ENCODE measurements at regions not wholly inside any gene's neighbourhood (a gene's known extent, or its start where the extent isn't known, plus 50 kb on each side); places are given as distances from the start of the nearest gene placed in this dataset.
"Not testable (repeated sequence)": the region's sequence is repeated elsewhere in the genome, so short reads cannot be mapped to it uniquely, and the experiment has no call there.

DNA sequence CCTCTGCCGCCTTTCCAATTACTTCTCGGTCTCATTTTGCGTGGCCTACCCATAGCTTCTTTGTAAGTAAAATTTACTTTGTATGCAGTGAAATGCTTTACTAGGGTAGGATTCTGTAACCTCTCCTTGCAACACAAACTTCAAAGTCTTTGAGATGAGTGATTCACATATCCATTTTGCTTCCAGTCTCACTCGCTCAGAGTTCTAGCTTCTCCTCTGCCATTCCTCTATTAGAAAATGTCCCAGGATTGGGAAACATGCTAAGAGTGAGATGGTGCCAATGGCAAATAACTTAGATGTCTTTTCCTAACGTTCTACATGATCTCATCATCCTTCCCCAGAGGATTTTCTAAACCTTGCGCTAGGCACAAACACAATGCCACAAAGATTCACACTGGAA, 270.5 kb upstream of the SLC30A5 start:
- no peak for DNase-seq

DNA sequence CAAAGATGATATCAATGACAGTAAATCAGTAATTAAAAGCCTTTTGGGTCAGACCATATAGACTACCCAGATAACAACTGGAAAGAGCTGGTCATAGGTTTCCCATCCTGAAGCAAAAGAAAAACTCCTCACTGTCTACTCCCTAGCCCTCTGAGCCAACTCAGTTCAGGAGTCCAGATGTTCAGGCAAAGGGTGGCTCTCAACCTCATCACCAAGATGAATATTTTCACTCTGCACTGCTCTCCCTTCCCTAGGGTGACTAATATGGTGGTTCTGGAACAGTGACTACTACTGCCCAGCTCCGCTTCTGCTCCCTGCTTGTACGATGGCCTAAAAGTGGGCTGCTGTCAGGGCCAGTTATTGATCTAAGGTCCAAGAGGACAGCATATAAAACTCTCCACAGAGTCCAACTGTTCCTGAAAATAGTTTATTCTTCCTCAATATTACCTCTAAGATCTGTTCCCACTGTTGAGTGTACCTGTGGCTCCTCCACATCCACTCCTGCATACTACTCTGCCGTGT, 263.4 kb upstream of the SLC30A5 start:
- no peak for DNase-seq

DNA sequence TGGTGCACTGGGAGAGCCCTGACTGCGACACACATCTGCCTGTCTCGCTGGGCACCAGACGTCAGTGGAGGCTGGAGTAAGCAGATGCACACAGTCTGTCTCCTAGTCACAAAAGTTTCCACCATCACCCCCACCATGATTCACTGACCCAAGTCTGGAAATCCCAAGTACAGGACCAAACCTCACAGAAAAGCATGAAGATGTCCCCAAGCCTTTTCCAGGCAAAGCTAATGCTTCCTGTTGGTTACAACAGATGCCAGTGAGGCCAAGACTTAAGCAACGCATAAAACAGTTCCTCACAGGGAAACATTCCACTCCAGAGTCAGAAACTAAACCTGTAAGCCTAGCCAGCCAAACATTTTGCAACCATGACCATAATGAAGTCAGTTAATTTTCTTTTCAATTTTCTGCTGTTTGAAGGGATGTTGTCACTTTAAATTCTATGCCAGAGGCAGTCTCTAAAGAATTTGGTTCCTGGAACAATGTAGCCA, 259.3 kb upstream of the SLC30A5 start:
- no peak for DNase-seq

DNA sequence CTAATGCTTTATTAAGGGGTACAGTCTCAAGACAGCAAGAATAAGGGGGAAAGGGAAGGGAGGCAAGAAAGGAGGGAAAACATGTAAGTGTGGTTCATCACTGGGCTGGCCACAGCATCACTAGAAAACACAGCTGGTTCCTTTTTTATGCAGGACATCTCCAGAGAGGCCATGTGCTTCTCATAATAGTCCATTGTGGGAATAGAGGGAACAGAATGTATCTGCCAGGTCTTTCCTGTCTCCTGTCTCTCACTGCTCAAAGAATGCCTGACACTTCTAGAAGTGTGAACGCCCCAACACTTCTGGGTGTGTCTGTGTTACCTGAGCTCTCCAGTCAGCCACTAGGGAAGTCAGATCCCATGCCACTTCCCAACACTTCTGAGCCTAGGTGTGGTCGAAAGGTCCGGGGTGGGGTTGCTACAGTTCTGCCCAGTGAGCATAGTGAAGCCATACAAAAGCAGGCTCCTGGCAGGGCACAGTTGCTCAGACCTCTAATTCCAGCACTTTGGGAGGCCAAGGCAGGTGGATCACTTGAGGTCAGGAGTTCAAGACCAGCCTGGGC, 255.6 kb upstream of the SLC30A5 start:
- DNase-seq: no peak

DNA sequence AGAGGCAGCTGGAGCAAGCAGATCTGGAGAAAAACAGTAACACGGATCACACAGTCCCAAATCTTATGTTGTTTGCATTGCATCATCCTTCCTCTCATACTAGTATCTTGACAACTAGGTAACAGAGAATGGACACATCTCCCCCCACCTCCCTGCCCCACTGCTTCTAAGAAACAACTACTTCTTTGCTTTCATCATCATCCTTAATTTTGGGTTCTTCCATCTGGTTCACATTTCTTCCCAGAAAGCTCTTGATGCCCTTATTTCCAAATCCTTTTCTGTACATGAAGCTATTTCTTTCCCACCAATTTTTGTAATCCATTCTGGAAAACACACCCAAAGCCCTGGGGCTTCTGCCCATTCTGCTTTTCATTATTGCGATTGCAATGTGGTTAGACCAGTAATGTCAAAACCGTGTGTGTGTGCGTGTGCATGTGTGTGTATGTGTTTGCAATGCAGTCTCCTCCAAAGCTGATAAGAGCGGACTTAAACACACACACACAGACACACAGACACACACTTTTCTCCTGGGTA, 254.7 kb upstream of the SLC30A5 start:
- no peak for DNase-seq

DNA sequence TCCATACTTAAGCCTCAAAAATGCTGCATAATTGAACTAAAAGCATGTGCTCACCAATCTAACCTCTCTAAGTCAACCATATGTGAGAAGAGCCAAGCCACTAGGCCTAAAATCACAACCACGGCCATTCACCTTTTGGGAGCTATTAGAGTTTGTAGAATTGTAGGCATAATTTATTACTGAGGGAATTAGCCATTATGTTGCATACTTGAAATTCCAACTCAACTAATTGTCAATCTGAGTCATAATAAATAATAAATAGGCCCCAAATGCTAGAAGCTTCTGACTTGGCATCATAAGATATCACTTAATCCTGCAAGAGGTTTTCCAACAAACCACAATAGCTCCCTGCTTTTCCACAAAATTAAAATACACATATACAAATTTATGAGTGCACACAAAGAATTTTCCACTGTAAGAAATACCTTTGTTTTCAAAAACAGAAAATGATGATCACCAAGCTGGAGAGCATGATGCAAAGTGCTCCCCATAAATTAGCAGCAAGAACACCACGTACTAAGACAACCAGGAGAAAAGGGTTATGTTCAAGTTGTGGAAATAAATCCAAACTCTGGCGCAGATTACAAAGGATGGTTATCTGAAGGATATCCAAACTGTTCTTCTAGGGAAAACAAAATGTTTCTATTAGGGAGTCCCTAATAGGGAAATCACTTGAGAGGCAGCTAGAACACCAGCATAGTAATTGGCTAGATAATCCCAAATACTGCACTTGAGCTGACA, 250.0 kb upstream of the SLC30A5 start:
- DNase-seq: no peak

DNA sequence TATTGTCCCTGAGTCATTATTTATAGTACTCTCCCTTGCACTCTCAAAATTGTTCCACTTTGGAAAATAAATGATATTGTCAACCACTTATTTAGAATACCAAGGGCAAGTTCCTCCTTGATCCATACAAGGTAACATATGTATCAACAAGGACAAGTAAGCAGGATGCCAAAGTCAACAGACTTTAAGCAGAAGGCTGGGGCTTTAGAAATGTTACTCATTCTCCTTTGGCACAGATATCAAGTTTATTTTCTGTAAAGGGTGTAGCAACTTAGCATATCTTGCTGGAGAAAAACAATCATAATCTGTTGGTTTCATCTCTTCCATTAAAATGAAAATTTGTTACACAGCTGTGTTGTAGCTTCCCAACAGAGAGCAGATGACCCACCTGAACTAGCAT, 248.7 kb upstream of the SLC30A5 start:
- DNase-seq: peak in 1 of 2 experiments; percentile 66

DNA sequence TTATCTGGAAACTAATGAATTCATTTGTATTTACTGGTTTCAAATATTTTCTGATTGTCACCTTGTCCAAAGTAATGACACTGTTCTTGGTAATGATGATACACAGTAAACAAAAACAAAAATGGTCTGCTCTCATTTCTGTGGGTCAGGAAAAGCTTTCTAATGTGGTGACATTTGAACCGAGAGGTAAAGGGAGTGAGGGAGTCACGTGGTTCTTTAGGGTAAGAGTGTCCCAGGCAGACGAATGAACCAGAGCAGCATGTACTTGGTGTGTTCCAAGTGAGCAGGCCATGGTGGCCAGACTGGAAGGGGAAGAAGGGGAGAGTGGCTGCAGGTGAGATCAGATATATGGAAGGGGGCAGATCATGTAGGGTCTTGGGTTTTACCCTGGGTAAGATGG, 247.0 kb upstream of the SLC30A5 start:
- DNase-seq: no peak

DNA sequence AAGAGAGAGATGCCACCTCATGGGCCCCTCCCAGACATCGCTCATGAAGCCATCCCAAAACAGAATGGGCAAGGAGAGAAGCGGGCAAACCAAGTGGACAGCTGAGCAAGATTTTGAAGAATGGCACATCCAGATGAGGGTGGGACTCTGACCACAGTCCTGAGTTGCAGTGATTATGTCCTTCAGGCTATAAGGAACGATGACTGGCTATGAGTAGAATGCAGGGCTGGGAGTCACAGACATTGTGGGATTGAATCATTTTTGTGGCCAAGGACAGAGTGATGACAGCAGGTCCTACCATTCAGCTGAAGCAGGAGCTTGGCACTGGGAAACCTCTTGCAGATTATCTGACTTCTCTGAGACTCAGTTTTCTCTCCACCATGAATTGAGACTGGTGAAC, 245.7 kb upstream of the SLC30A5 start:
- DNase-seq: no peak

DNA sequence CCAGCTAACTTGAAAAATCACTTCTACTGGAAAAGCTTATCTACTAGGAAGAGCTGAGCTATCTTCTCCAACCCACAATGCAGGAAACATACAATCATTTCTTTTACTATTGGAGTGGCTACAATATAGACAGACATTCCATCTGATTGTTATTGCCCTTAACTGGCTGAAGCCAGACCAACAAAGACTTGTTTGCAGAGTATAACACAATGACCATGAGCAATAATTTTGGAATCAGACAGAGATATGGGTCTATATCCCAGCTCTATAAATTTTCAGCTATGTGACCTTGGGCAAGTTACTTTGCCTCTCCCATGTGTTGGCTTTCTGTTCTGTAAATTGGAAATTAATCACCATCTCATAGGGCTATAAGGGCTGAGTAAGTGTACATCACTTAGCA, 244.7 kb upstream of the SLC30A5 start:
- no peak for DNase-seq

DNA sequence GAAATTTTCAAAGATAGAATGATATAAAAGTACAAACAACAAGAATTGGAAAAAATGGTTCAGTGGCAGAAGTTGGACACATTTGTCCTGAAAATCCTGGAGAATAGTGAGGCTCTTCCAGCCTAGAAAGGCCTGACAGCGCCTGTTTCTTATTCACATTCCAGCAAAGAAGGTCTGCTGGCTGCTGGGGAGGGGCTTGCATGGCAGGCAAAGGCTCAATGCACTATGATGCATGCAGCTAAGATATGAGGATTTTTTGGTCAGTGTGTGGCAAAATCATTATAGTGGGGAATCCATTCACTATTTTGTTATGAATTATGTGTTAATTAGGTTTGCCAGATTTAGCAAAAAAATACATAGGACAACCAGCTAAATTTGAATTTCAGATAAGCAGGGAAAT, 243.9 kb upstream of the SLC30A5 start:
- DNase-seq: no peak

DNA sequence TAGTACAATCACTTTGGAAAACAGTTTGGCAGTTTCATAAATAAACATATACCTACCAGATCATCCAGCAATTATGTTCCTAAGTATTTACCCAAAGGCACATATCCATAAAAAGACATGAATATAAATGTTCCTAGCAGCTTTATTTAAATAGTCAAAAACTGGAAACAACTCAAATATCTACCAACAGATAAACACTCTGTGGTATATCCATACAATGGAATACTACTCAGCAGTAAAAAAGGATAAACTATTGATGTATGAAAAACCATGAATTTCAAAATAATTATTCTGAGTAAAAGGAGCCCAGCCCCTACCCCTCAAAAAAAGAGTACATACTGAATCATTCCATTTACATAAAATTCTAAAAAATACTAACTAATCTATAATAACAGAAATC, 232.7 kb upstream of the SLC30A5 start:
- DNase-seq: no peak

DNA sequence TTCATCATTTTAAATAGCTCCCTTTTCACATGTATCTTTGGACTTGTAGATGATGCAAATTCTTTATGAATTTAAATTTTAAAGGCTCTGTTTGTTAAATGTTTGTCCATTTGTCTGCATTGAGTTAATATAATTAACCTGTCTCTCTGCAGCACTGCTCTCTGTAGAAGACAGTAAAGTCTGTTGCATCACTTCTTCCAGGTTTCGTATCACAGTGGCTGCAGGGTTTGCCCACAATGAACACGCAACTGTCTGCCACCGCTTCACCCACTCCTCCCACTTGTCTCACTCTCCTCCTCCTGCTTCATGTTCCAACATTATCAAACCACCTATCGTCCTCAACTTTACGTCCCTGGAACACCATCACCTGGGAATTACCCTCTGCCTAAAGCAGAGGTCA, 231.3 kb upstream of the SLC30A5 start:
- DNase-seq: no peak

DNA sequence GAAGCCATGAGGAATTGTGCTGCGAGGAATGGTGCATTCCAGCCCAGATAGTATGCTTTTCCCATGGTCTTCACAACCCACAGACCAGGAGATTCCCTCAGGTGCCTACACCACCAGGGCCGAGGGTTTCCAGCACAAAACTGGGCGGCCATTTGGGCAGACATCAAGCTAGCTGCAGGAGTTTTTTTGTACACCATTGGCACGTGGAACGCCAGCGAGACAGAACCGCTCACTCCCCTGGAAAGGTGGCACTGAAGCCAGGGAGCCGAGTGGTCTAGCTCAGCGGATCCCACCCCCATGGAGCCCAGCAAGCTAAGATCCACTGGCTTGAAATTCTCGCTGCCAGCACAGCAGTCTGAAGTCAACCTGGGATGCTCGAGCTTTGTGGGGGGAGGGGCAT, 228.6 kb upstream of the SLC30A5 start:
- DNase-seq: not testable (repeated sequence)

DNA sequence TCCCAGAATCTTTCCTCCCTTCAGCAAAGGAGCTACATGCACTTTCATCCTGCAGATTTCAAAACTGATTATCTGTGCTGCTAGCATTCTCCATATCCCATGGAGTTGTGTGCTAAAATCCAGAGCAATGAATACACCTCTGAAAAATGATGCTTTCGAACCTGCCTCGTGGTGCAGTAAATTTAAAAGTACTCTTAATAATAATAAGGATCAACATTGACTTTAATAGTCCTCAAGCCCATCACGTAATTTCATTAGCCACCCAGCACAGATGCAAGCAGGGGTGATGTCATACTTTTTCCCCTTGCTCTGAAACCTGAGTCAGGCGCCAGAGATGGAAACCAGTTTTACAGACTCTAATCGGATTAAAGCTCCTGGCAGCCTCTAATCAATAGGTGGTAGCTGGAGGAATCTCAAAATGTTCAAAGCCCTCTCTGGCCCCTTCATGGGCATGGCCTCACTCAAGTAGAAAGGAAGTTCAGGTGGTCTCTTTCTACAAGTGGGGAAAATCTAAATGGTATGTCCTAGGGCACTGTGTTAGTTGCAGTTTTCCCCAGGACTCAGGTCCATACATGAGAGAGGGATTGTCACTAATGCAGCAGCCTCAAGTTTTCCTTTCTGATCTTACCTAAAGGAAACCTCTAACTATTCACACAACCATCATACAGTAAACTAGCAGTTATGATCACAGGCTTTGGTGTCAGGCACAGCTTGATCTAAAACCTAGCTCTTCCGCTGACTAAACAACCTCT, 221.6 kb upstream of the SLC30A5 start:
- DNase-seq: no peak

DNA sequence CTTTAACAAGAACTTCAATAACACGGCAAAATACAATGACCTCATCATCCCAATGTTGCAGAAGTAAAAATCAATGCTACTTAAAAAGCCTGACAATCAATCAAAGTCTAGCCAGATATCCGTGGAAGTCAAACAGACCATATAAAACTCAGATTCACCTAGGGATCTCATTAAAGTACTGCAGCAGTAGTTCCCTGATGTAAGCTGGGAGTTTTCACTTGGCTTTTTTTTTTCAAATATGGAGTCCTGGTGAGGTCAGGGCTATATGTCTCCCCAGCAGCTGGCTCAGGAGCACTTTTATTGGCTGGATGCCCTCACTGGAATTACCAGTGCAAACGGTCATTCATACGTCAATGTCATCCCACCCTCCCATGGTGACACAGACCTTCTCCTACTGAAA, 220.6 kb upstream of the SLC30A5 start:
- DNase-seq: peak in 1 of 2 experiments; percentile 11

DNA sequence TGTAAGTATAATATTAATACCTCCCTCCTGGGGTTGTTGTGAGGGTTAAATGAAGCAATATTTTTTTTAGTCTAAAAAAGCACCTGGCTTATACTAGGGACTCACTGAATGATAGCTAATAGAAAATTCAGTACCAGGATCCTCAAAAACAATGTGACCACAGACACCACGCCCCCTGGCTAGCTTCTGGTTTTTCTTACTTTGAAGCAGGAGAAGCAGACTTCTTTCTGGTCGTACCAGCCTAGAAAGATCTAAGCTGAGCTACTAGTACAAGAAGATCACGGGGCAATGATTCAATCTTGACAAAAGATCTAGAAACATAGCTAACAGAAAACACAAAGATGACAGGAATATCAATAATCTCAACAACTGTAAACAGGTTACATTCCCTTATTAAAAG, 218.5 kb upstream of the SLC30A5 start:
- no peak for DNase-seq

DNA sequence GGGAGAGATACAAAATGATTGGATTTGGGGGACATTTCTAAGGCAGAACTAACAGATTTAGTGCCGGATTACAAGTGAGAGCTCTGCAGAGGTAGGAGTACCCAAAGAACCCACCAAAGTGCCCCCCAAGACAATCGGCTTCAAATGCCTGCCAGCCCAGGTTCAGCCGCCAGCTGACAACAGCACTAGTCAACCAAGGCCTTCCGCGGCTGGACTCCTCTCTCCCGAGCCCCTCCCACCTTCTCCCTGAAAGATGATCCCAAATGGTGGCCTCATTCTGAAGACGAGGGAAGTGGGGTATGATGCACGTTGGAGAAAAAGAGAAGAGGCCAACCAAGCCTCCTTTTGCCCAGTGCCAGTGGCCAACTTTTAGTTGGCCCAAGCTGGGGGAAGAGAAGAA, 210.4 kb upstream of the SLC30A5 start:
- DNase-seq: no peak

DNA sequence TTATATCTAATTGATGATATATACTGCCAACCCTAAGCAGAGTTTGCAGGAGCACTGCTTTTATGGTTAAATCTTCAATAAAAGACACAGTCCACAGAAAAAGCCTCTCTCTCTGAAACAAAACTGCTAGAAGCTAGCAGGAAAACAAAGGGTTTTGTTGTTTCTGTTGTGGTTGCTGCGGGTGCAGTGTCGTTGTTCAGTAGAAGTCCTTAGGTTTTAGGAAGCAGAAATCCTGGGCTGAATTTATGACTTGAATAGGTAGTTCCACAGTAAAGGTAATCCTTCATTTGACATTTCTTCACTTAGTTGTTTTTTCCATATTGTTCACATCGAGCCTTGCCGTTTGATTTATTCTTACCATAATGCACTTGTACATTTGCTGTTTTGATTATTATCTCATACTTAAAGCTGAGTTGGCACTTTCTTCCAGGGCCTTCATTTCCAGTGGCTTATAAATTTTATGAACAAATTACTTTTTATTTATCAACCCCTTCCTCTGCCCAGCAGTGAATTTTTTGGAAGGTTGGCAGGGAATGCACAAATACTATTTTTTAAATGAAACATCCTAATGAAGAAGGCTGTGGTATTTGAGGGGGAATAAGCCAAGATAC, 209.6 kb upstream of the SLC30A5 start:
- DNase-seq: no peak

DNA sequence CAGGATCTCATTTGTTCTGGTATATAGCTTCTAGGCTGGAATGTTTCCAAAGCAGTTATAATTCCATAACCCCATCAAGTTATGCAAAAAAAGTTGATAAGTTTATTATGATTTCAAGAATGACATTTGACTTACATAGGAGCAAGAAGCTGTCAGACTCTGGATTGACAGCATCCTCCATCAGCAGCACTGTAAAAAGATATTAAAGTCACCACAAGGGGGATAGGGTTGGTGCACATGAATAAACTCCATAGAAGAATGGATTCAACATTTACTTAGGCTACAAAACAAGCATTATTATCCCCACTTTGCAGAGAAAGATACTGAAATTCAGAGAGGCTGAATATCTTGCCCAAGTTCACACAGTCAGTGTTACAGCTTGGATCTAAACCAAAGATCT, 208.9 kb upstream of the SLC30A5 start:
- peak in 1 of 2 experiments; percentile 27 for DNase-seq

DNA sequence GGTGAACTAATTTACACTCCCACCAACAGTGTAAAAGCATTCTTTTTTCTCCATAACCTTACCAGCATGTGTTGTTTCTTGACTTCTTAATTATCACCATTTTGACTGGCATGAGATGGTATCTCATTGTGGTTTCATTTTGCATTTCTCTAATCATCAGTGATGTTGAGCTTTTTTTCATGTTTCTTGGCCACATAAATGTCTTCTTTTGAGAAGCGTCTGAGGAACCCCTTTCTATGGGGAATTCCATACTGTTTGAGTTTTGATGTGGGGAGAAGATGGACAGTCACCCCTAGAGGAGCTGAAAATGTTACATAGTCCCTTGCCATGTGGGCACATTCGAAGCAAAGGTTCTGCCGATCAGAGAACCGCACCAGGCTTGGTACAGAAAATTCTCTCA, 207.0 kb upstream of the SLC30A5 start:
- no peak for DNase-seq

DNA sequence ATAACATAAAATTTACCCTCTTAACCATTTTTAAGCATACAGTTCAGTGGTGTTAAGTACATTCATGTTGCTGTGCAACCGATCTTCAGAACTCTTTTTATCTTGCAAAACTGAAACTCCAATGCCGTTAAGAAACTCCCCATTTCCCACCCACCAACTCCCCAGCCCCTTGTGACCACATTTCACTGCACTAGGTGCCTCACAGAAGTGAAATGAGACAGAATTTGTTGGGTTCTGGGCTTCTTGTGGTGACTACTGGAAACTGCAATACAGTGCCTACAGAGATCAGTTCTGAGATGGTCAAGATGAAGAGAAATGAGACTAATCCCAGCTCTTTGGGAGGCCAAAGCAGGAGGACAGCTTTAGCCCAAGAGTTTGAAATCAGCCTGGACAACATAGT, 202.1 kb upstream of the SLC30A5 start:
- DNase-seq: no peak

DNA sequence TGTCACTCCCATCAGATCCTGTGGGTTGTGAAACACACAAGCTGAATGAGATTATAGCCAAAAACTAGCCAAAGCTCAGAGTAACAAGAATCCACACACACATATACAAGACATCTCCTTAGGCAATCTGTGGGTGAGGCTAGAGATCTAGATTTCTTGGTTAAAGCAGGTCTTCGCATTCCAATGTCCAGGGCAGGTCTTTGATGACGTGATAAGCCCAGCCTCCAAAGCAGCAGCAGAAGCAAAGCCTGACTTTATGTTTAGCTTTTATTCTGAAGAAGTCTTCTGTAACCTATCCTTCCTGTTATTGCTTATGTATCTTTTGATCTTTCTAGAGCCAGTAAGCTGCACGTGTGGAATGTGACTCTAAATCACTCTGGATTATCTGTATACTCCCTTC, 199.1 kb upstream of the SLC30A5 start:
- DNase-seq: no peak
